ENCODE measurements at regions not wholly inside any gene's neighbourhood (a gene's known extent, or its start where the extent isn't known, plus 50 kb on each side); places are given as distances from the start of the nearest gene placed in this dataset.

DNA sequence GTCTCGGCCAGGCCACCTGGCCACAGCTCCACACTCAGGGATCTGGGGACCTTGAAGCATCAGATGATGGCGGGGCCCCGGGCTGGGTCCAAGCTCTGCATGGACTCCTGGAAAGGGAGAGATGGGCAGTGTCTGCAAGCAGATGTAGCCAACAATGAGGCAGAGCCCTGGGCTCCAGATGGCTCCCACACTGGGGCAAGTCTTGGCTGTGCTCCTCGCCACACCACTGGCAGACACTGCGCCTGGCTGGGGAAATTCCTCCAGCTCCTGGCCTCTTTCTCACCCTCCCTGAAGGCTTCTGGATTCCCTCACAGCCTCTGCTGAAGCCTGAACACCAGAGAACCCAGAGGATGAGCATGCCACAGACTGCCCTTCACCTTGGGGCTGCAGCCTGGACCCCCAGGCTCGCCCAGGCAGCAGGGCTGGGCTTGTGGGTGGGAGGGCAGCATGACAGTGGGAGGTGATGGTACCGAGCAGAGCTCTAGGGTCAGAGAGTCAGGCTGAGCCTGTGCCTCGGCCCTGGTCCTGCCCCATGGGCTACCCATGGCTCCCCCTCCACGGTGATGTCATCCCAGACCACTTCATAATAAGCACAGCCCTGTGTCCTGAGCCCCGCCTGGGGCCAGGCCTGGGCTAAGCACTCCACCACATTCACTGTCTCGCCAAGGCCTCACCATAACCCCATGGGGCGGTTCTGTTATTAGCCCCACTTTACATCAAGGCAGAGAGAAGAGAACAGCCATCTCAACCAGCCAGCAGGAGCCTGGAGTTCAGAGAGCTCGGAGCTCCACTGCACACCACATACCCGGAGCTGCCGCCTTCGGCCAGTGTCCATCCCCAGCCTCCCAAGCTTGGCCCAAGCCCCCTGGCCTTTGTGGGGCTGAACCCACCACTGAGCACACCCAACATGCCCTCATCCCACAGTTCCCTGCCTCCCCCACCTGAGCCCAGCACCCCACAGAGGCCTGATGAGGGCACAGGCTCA, 62.2 kb upstream of the ADAMTS2 start:
- TF ChIP-seq, protein P1, sequence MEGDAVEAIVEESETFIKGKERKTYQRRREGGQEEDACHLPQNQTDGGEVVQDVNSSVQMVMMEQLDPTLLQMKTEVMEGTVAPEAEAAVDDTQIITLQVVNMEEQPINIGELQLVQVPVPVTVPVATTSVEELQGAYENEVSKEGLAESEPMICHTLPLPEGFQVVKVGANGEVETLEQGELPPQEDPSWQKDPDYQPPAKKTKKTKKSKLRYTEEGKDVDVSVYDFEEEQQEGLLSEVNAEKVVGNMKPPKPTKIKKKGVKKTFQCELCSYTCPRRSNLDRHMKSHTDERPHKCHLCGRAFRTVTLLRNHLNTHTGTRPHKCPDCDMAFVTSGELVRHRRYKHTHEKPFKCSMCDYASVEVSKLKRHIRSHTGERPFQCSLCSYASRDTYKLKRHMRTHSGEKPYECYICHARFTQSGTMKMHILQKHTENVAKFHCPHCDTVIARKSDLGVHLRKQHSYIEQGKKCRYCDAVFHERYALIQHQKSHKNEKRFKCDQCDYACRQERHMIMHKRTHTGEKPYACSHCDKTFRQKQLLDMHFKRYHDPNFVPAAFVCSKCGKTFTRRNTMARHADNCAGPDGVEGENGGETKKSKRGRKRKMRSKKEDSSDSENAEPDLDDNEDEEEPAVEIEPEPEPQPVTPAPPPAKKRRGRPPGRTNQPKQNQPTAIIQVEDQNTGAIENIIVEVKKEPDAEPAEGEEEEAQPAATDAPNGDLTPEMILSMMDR (IDR thresholded peaks at IDR 0.05; ENCODE audit: low read depth, low read length), result no peak
- H3K36me3 ChIP-seq, result no peaks in the 10 kb centered on the region
- no peak overlapping the region for H3K27ac ChIP-seq
- H3K4me3 ChIP-seq, result no peak overlapping the region
- no peaks in the 10 kb centered on the region for H3K9me3 ChIP-seq (ENCODE audit: low read depth)
- no peaks in the 10 kb centered on the region for H3K27me3 ChIP-seq
- H3K4me1 ChIP-seq (ENCODE audit: low read depth), result no peaks in the 10 kb centered on the region
- DNase-seq (ENCODE audit: low read depth in 1 of 2, low spot score in 1 of 2), result peak in 1 of 2 donors; percentile 67

DNA sequence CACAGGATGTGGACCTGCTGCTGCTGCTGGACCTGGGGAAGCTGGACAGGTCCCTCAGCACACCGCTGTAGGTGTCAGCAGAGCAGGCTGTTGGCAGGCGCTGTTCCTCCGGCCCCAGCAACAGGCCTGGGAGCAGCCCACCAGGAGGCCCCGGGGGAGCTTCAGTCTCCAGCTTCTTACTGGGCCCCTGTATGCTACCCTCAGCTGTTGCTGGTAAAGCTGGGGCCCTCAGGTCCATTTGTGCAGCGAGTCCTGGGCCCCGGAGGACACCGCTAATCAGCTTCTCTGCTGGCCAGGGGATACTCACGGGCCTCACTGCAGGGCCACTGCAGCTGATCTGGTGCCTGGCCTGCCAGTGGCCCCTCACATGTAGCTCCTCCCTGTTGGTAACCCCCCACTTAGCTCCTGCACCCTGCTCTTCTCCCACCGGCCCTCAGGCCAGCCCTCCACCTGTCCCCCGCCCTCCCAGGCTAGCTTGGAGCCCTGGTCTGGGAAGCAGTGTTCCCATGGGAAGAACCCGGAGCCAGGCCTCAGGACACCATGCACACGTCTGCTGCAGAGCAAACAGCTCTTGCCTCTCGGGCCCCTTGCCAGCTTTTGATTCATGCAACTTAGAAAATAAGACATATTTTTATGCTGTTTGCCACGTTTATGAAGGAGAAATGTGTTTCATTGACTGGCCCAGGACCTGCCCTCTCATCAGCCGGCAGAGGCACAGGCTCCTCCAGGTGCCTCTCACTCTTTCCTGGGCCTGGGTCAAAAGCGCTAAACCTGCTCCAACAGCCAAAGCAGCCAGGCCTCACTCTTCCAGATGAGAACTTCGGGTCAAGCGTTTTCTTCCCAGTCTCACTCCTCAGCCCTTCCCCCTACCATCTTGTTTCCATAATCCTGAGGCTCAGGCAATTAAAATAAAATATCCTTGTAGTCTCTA, 61.0 kb upstream of the ADAMTS2 start:
- Histone ChIP-seq H3K4me3 (no peak overlapping the region), H3K4me1 (ENCODE audit: low read depth) (no peaks in the 10 kb centered on the region), H3K36me3 (no peaks in the 10 kb centered on the region), H3K27ac (no peak overlapping the region), H3K27me3 (no peaks in the 10 kb centered on the region), H3K9me3 (ENCODE audit: low read depth) (no peaks in the 10 kb centered on the region)
- TF ChIP-seq, protein P1 (IDR thresholded peaks at IDR 0.05; ENCODE audit: low read depth, low read length), result no peak
- DNase-seq (ENCODE audit: low read depth in 1 of 2, low spot score in 1 of 2), result peak; percentile 43 to 58

DNA sequence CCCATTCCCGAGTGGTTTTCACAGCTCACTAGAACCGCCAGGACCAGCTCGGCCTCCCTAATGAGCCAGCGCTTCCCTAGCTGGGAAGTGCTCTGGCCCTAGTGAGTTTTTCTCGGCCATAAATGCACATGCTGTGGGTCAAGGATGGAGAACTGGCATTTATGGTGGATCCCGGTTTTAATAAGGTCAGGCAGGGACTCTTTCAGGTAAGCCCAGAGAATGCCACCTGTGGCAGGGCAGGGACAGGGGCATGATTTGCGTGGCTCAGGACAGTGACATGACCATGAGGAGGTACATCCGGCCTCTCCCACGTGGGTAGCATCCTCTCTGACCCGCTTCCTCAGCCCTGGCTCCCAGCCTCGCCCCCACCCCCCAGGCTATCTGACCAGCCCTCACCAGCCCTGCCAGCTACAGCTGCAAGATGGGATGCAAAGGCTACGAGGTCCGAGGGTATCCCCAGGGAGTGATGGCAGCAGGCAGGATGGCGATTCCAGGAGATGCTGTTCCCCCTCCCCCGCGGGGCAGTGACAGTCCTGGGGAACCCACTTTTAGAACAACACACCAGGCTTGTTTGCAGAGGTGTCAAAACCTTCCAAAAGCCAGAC, 60.3 kb upstream of the ADAMTS2 start:
- Histone ChIP-seq H3K4me1 (ENCODE audit: low read depth) (no peaks in the 10 kb centered on the region), H3K4me3 (no peak overlapping the region), H3K27ac (no peak overlapping the region), H3K9me3 (ENCODE audit: low read depth) (no peaks in the 10 kb centered on the region), H3K36me3 (no peaks in the 10 kb centered on the region), H3K27me3 (no peaks in the 10 kb centered on the region)
- DNase-seq (ENCODE audit: low read depth in 1 of 2, low spot score in 1 of 2), result no peak
- TF ChIP-seq, protein P1 (IDR thresholded peaks at IDR 0.05; ENCODE audit: low read depth, low read length), result no peak

DNA sequence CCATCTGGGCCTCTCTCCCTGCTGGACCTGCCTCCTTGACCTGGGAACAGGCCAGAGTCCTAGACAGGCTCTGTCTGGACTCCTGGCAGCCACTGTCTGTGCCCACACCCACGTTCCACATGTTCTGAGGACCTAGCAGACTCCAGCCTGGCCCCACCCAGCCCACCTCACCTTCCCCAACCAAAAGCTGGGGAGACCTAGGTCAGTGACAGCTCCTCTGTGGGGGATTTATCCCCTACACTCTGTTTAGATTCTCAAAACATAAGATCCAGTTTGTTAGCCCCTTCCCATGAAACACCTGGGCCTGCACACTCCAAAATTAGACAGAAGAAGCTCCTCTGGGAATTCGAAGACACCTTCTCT, 59.8 kb upstream of the ADAMTS2 start:
- DNase-seq (ENCODE audit: low read depth in 1 of 2, low spot score in 1 of 2), result no peak
- no peaks in the 10 kb centered on the region for H3K36me3 ChIP-seq
- H3K4me3 ChIP-seq, result no peak overlapping the region
- TF ChIP-seq, protein P1 (IDR thresholded peaks at IDR 0.05; ENCODE audit: low read depth, low read length), result no peak
- no peaks in the 10 kb centered on the region for H3K4me1 ChIP-seq (ENCODE audit: low read depth)
- H3K27me3 ChIP-seq, result no peaks in the 10 kb centered on the region
- no peak overlapping the region for H3K27ac ChIP-seq
- H3K9me3 ChIP-seq (ENCODE audit: low read depth), result no peaks in the 10 kb centered on the region

DNA sequence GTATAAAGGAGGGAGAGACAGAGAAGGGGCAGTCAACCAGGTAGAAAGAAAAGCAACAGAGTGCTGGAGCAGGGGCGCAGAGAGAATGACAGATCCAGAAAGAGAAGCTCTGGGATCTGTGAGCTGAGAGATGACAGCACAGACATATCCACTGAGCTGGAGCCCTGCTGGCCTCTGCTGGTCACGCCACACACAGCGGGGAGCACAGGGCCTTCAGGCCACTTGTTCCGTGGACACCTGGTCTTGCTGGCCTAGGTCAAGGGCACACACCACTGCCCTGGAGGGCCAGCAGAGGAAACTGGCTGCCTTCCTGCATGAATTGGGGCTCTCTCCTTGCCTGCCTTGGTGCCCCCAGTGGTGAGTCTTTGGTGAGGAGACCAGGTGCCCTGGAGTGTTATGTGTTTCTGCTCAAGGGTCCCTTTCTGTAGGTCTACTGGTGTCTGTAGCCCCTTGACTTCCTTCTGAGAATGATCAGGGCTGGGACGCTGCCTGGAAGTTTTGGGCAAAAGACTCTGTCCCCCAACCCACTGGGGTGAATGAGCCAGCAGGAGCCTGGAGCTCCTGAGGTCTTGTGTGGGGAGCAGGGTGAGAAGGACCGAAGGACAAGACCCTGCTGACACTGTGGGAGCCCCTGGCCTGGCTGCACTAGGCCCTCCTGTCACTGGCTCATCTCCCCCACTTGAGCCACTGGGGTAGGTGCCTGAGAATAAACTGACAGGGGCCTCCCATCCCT, 59.2 kb upstream of the ADAMTS2 start:
- DNase-seq (ENCODE audit: low read depth in 1 of 2, low spot score in 1 of 2), result peak; percentile 22 to 59
- no peaks in the 10 kb centered on the region for H3K27me3 ChIP-seq
- no peaks in the 10 kb centered on the region for H3K36me3 ChIP-seq
- H3K4me1 ChIP-seq (ENCODE audit: low read depth), result no peaks in the 10 kb centered on the region
- H3K9me3 ChIP-seq (ENCODE audit: low read depth), result no peaks in the 10 kb centered on the region
- TF ChIP-seq, protein P1 (IDR thresholded peaks at IDR 0.05; ENCODE audit: low read depth, low read length), result peak; percentile 61
- H3K4me3 ChIP-seq, result no peak overlapping the region
- no peak overlapping the region for H3K27ac ChIP-seq

All from cardiac muscle cell (in vitro differentiated cells and primary cell).